A204.1 (cell line): ENCODE measurements at regions not wholly inside any gene's neighbourhood (a gene's known extent, or its start where the extent isn't known, plus 50 kb on each side); places are given as distances from the start of the nearest gene placed in this dataset.

Experiments
- FAIRE-seq: peaks from 2 replicates; lab custom pipeline; 2012; peaks lifted over from hg19 to GRCh38; lab: Jason Lieb, UNC

GRCh38 chr2:57959390-57959789, 87.2 kb upstream of the VRK2 start:
- no peak for FAIRE-seq

GRCh38 chr2:57962861-57963260, 83.7 kb upstream of the VRK2 start:
- no peak for FAIRE-seq

GRCh38 chr2:57965219-57965618, 81.4 kb upstream of the VRK2 start:
- no peak for FAIRE-seq

- FAIRE-seq, result no peak
Measured at GRCh38 chr2:57965961-57966360, 80.6 kb upstream of the VRK2 start.

GRCh38 chr2:57973621-57974186, 72.9 kb upstream of the VRK2 start:
- FAIRE-seq, result no peak

- no peak for FAIRE-seq
Measured at GRCh38 chr2:57979158-57979557, 67.4 kb upstream of the VRK2 start.

- no peak for FAIRE-seq
Measured at GRCh38 chr2:57981083-57981768, 65.4 kb upstream of the VRK2 start.

- FAIRE-seq, result no peak
Measured at GRCh38 chr2:57987835-57988573, 58.6 kb upstream of the VRK2 start.

GRCh38 chr2:57990118-57990725, 56.4 kb upstream of the VRK2 start:
- FAIRE-seq, result no peak
